ENCODE measurements at regions not wholly inside any gene's neighbourhood (a gene's known extent, or its start where the extent isn't known, plus 50 kb on each side); places are given as distances from the start of the nearest gene placed in this dataset.

DNA sequence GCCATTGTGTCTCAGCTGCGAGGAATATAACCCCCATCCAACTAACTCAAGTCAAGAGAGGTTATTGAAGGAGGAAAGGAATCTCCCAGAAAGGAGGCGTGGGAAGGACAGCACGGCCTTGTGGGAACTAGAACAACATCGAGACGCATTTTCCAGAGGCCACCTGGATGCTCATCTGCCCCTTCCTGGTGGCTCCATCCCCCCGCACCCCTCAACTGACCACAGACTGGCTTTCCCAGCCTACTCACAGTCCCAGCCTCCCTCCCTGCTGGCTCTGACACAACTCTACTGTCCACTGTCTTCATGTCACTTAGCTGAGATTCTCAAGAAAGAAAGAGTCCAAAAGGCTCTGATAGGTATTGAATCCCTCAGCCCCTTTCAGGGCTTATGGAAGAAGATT is 66.0 kb upstream of the CLMN start:
- Histone ChIP-seq H3K27ac (ENCODE audit: low read depth, low read length) (no peak overlapping the region), H4K20me1 (ENCODE audit: insufficient read depth, low read length) (no peaks in the 10 kb centered on the region), H3K4me2 (ENCODE audit: low read length) (no peak overlapping the region), H2AFZ (ENCODE audit: low read depth, low read length) (no peak overlapping the region), H3K9ac (ENCODE audit: low read length) (no peak overlapping the region), H3K79me2 (ENCODE audit: insufficient read depth, low read length) (no peaks in the 10 kb centered on the region), H3K9me3 (ENCODE audit: insufficient read depth, low read depth, low read length) (no peaks in the 10 kb centered on the region), H3K4me1 (ENCODE audit: insufficient read depth, low read length) (no peaks in the 10 kb centered on the region), H3K27me3 (ENCODE audit: insufficient read depth, low read length) (no peaks in the 10 kb centered on the region), H3K36me3 (ENCODE audit: insufficient read depth, low read length) (no peaks in the 10 kb centered on the region), H3K4me3 (ENCODE audit: insufficient read depth, low read depth, low read length) (no peak overlapping the region)
- Mint-ChIP-seq H3K4me3 (ENCODE audit: unreplicated experiment) (no peak overlapping the region), H3K27ac (ENCODE audit: unreplicated experiment) (no peak overlapping the region), H3K36me3 (ENCODE audit: low read depth, unreplicated experiment) (no peaks in the 10 kb centered on the region), H3K4me1 (ENCODE audit: low read depth, unreplicated experiment) (no peaks in the 10 kb centered on the region), H3K27me3 (ENCODE audit: low read depth, unreplicated experiment) (peaks cover 26% of the 10 kb centered on the region), H3K9me3 (ENCODE audit: unreplicated experiment) (peaks cover 9% of the 10 kb centered on the region)
- FAIRE-seq (no peak), DNase-seq (ENCODE audit: low read depth) (no peak)
- TF ChIP-seq, protein P1, sequence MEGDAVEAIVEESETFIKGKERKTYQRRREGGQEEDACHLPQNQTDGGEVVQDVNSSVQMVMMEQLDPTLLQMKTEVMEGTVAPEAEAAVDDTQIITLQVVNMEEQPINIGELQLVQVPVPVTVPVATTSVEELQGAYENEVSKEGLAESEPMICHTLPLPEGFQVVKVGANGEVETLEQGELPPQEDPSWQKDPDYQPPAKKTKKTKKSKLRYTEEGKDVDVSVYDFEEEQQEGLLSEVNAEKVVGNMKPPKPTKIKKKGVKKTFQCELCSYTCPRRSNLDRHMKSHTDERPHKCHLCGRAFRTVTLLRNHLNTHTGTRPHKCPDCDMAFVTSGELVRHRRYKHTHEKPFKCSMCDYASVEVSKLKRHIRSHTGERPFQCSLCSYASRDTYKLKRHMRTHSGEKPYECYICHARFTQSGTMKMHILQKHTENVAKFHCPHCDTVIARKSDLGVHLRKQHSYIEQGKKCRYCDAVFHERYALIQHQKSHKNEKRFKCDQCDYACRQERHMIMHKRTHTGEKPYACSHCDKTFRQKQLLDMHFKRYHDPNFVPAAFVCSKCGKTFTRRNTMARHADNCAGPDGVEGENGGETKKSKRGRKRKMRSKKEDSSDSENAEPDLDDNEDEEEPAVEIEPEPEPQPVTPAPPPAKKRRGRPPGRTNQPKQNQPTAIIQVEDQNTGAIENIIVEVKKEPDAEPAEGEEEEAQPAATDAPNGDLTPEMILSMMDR (IDR thresholded peaks at IDR 0.05; ENCODE audit: insufficient read depth, low read depth, low read length): no peak
- TF ChIP-seq EZH2 (IDR thresholded peaks at IDR 0.05; ENCODE audit: insufficient read depth, low read length): no peak

DNA sequence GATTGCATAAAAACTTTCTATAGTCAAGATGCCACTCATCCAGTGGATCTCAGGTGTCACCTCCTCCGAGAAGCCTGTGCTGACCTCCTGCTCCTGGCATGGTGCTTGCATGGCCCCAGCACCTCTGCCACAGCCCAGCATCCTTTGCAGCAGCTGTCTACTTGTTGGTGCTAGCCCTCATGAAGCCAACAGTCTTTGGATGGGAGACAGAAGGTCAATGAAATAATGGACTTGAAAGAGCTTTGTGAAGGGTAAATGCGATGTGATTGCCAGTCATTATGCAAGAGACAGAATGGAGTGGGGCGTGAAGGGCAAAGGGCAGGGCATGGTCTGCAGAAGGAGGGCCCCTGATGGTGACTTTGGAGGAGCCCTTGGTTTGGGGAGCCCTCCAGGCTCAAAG is 63.0 kb upstream of the CLMN start:
- no peaks in the 10 kb centered on the region for H3K4me1 ChIP-seq (ENCODE audit: insufficient read depth, low read length)
- TF ChIP-seq EZH2 (IDR thresholded peaks at IDR 0.05; ENCODE audit: insufficient read depth, low read length): no peak
- TF ChIP-seq, protein P1 (IDR thresholded peaks at IDR 0.05; ENCODE audit: insufficient read depth, low read depth, low read length): no peak
- H3K4me2 ChIP-seq (ENCODE audit: low read length): no peak overlapping the region
- no peak overlapping the region for H3K9ac ChIP-seq (ENCODE audit: low read length)
- H3K36me3 ChIP-seq (ENCODE audit: insufficient read depth, low read length): no peaks in the 10 kb centered on the region
- no peaks in the 10 kb centered on the region for H3K79me2 ChIP-seq (ENCODE audit: insufficient read depth, low read length)
- no peak overlapping the region for H2AFZ ChIP-seq (ENCODE audit: low read depth, low read length)
- H3K27ac Mint-ChIP-seq (ENCODE audit: unreplicated experiment): no peak overlapping the region
- peaks cover 26% of the 10 kb centered on the region for H3K27me3 Mint-ChIP-seq (ENCODE audit: low read depth, unreplicated experiment)
- FAIRE-seq: no peak
- no peaks in the 10 kb centered on the region for H3K9me3 ChIP-seq (ENCODE audit: insufficient read depth, low read depth, low read length)
- H3K4me3 Mint-ChIP-seq (ENCODE audit: unreplicated experiment): no peak overlapping the region
- H3K27me3 ChIP-seq (ENCODE audit: insufficient read depth, low read length): no peaks in the 10 kb centered on the region
- H3K4me1 Mint-ChIP-seq (ENCODE audit: low read depth, unreplicated experiment): no peaks in the 10 kb centered on the region
- peaks cover 16% of the 10 kb centered on the region for H3K9me3 Mint-ChIP-seq (ENCODE audit: unreplicated experiment)
- no peak for DNase-seq (ENCODE audit: low read depth)
- H4K20me1 ChIP-seq (ENCODE audit: insufficient read depth, low read length): no peaks in the 10 kb centered on the region
- H3K36me3 Mint-ChIP-seq (ENCODE audit: low read depth, unreplicated experiment): no peaks in the 10 kb centered on the region
- no peak overlapping the region for H3K4me3 ChIP-seq (ENCODE audit: insufficient read depth, low read depth, low read length)
- H3K27ac ChIP-seq (ENCODE audit: low read depth, low read length): no peak overlapping the region

DNA sequence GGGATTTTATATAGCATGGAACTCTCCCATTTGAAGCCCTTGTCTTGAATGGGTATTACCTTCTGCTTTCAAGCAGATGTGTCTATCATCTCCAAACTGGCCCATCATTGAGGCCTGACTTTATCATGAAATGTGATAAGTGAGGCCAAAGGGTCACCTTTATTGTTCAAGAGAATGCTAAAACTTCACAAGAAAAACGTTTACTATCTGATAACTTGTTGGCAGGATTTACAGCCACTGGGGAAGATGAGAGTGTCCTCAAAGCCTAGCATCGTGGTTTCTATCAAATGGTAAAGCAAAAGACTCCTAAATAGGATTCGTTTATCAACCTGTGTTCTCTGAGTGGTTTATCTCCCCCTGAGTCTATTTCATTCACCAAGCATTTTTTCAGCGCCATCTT is 62.0 kb upstream of the CLMN start:
- H3K9ac ChIP-seq (ENCODE audit: low read length): no peak overlapping the region
- FAIRE-seq (no peak), DNase-seq (ENCODE audit: low read depth) (no peak)
- no peaks in the 10 kb centered on the region for H3K9me3 ChIP-seq (ENCODE audit: insufficient read depth, low read depth, low read length)
- no peaks in the 10 kb centered on the region for H3K4me1 Mint-ChIP-seq (ENCODE audit: low read depth, unreplicated experiment)
- no peak overlapping the region for H3K27ac ChIP-seq (ENCODE audit: low read depth, low read length)
- no peaks in the 10 kb centered on the region for H3K4me1 ChIP-seq (ENCODE audit: insufficient read depth, low read length)
- no peaks in the 10 kb centered on the region for H4K20me1 ChIP-seq (ENCODE audit: insufficient read depth, low read length)
- no peak overlapping the region for H3K4me3 ChIP-seq (ENCODE audit: insufficient read depth, low read depth, low read length)
- H3K4me2 ChIP-seq (ENCODE audit: low read length): no peak overlapping the region
- no peak overlapping the region for H2AFZ ChIP-seq (ENCODE audit: low read depth, low read length)
- H3K4me3 Mint-ChIP-seq (ENCODE audit: unreplicated experiment): no peak overlapping the region
- H3K27ac Mint-ChIP-seq (ENCODE audit: unreplicated experiment): no peak overlapping the region
- no peaks in the 10 kb centered on the region for H3K27me3 ChIP-seq (ENCODE audit: insufficient read depth, low read length)
- peaks cover 18% of the 10 kb centered on the region for H3K9me3 Mint-ChIP-seq (ENCODE audit: unreplicated experiment)
- TF ChIP-seq EZH2 (IDR thresholded peaks at IDR 0.05; ENCODE audit: insufficient read depth, low read length): no peak
- TF ChIP-seq, protein P1 (IDR thresholded peaks at IDR 0.05; ENCODE audit: insufficient read depth, low read depth, low read length): no peak
- H3K36me3 ChIP-seq (ENCODE audit: insufficient read depth, low read length): no peaks in the 10 kb centered on the region
- peaks cover 24% of the 10 kb centered on the region for H3K27me3 Mint-ChIP-seq (ENCODE audit: low read depth, unreplicated experiment)
- no peaks in the 10 kb centered on the region for H3K79me2 ChIP-seq (ENCODE audit: insufficient read depth, low read length)
- no peaks in the 10 kb centered on the region for H3K36me3 Mint-ChIP-seq (ENCODE audit: low read depth, unreplicated experiment)
